IMR-90 (cell line): ENCODE measurements at regions not wholly inside any gene's neighbourhood (a gene's known extent, or its start where the extent isn't known, plus 50 kb on each side); places are given as distances from the start of the nearest gene placed in this dataset.

ENCODE experiments used
- ATAC-seq: fragments of 200-7000 bp; cut with Tn5 transposase; 2 replicates; pipeline ENCODE4 v1.9.1; 2020; ENCODE audit warnings: low read depth, mild to moderate bottlenecking, moderate library complexity
- BruUV-seq: library from RNA; stranded (reverse); fragments of 400-500 nt; replicated peaks from 2 replicates; lab custom pipeline; 2021; lab: Mats Ljungman, UMichigan
- CTCF ChIA-PET: fragments of 300-600 bp; formaldehyde crosslinking; extraction: SDS; loops from one replicate; lab custom pipeline; 2021; ENCODE audit warnings: antibody characterized with exemption; lab: Yijun Ruan, JAX
- POLR2A ChIA-PET: fragments of 300-600 bp; sonication (Branson Sonifier 250); formaldehyde crosslinking; loops from one replicate; lab custom pipeline; 2022; ENCODE audit warnings: antibody characterized with exemption; ENCODE audit not compliant: unreplicated experiment; lab: Charles Lee
- DNase-seq: peaks from one replicate; pipeline ENCODE4 v3.0.0; 2013
- H2AFZ ChIP-seq: replicated peaks from 2 replicates; pipeline ENCODE3; 2013; ENCODE audit warnings: low read length, mild to moderate bottlenecking; ENCODE audit not compliant: poor library complexity
- H2AK5ac ChIP-seq: 2 replicates; pipeline ENCODE4 v1.6.1; 2013; ENCODE audit warnings: low read depth, low read length, inconsistent platforms
- H2AK9ac ChIP-seq: replicated peaks from 2 replicates; pipeline ENCODE3; 2013; ENCODE audit warnings: mild to moderate bottlenecking, low read depth, low read length, moderate library complexity; ENCODE audit not compliant: poor library complexity
- H2BK120ac ChIP-seq: 2 replicates; pipeline ENCODE4 v1.6.1; 2013; ENCODE audit warnings: low read depth, low read length, inconsistent platforms
- H2BK15ac ChIP-seq: 3 replicates; pipeline ENCODE4 v1.6.1; 2013; ENCODE audit warnings: low read depth, low read length, inconsistent platforms
- H2BK20ac ChIP-seq: 2 replicates; pipeline ENCODE4 v1.6.1; 2013; ENCODE audit warnings: low read depth, mild to moderate bottlenecking, inconsistent platforms, low read length, moderate library complexity
- H2BK5ac ChIP-seq: 2 replicates; pipeline ENCODE4 v1.6.1; 2013; ENCODE audit warnings: mild to moderate bottlenecking, low read depth, low read length, inconsistent platforms; ENCODE audit not compliant: poor library complexity, severe bottlenecking
- H3K14ac ChIP-seq: replicated peaks from 2 replicates; pipeline ENCODE4 v1.6.1; 2013; ENCODE audit warnings: low read depth, low read length, inconsistent platforms
- H3K18ac ChIP-seq: 2 replicates; pipeline ENCODE4 v1.6.1; 2013; ENCODE audit warnings: low read depth, low read length, control low read depth
- H3K23ac ChIP-seq: 2 replicates; pipeline ENCODE4 v1.6.1; 2013; ENCODE audit warnings: low read depth, low read length, inconsistent platforms
- H3K27ac ChIP-seq: 2 replicates; pipeline ENCODE4 v1.5.1; 2013; ENCODE audit warnings: mild to moderate bottlenecking, control low read depth, low read length; ENCODE audit not compliant: insufficient read depth
- H3K27me3 ChIP-seq: 2 replicates; pipeline ENCODE4 v1.6.1; 2013; ENCODE audit warnings: low read length; ENCODE audit not compliant: control insufficient read depth, insufficient read depth
- H3K36me3 ChIP-seq: 2 replicates; pipeline ENCODE4 v1.6.1; 2013; ENCODE audit warnings: low read length, mixed read lengths; ENCODE audit not compliant: control insufficient read depth, insufficient read depth
- H3K4ac ChIP-seq: 2 replicates; pipeline ENCODE4 v1.6.1; 2013; ENCODE audit warnings: low read depth, low read length, inconsistent platforms
- H3K4me1 ChIP-seq: 2 replicates; pipeline ENCODE4 v1.6.1; 2013; ENCODE audit warnings: low read length, mixed read lengths; ENCODE audit not compliant: control insufficient read depth, insufficient read depth
- H3K4me2 ChIP-seq: 2 replicates; pipeline ENCODE4 v1.6.1; 2013; ENCODE audit warnings: low read depth, mild to moderate bottlenecking, control low read depth, low read length, moderate library complexity
- H3K4me3 ChIP-seq: 2 replicates; pipeline ENCODE4 v1.5.1; 2013; ENCODE audit warnings: low read depth, mild to moderate bottlenecking, control low read depth, low read length, moderate library complexity; ENCODE audit not compliant: insufficient read depth
- H3K56ac ChIP-seq: 2 replicates; pipeline ENCODE4 v1.6.1; 2013; ENCODE audit warnings: low read length, inconsistent platforms; ENCODE audit not compliant: insufficient read depth; ENCODE audit errors: extremely low read depth
- H3K79me1 ChIP-seq, 2 experiments: 2 replicates each; pipeline ENCODE4 v1.6.1; 2013; ENCODE audit warnings: low read length in 2 of 2, inconsistent platforms in 1 of 2, low read depth in 1 of 2
- H3K9ac ChIP-seq: 2 replicates; pipeline ENCODE4 v1.6.1; 2013; ENCODE audit warnings: low read depth, low read length, control low read depth
- H3K9me1 ChIP-seq: 2 replicates; pipeline ENCODE4 v1.6.1; 2013; ENCODE audit warnings: low read length, inconsistent platforms; ENCODE audit not compliant: insufficient read depth
- H3K9me3 ChIP-seq: 2 replicates; pipeline ENCODE4 v1.6.1; 2013; ENCODE audit warnings: low read length; ENCODE audit not compliant: control insufficient read depth, insufficient read depth
- H4K20me1 ChIP-seq: 2 replicates; pipeline ENCODE4 v1.6.1; 2013; ENCODE audit warnings: low read length, inconsistent platforms; ENCODE audit not compliant: insufficient read depth
- H4K5ac ChIP-seq: 2 replicates; pipeline ENCODE4 v1.6.1; 2013; ENCODE audit warnings: mild to moderate bottlenecking, low read depth, low read length, control low read depth
- H4K8ac ChIP-seq, 2 experiments: 2 replicates each; pipeline ENCODE4 v1.6.1; 2013; ENCODE audit warnings: low read depth in 2 of 2, low read length in 2 of 2, control low read depth in 1 of 2, inconsistent platforms in 1 of 2
- H4K91ac ChIP-seq: 2 replicates; pipeline ENCODE4 v1.6.1; 2013; ENCODE audit warnings: low read depth, low read length, inconsistent platforms; ENCODE audit not compliant: insufficient read depth
- BHLHE40 ChIP-seq: fragments of 150-350 bp; IDR thresholded peaks from 2 replicates; pipeline ENCODE4 v1.6.1; 2016; ENCODE audit warnings: mild to moderate bottlenecking, low read depth, low read length
- ELK1 ChIP-seq: fragments of 150-350 bp; IDR thresholded peaks from 2 replicates; pipeline ENCODE4 v1.6.1; 2016; ENCODE audit warnings: low read depth, mild to moderate bottlenecking, low read length, moderate library complexity, borderline replicate concordance
- MXI1 ChIP-seq: IDR thresholded peaks from 2 replicates; pipeline ENCODE4 v1.6.1; 2012; ENCODE audit warnings: low read depth, mild to moderate bottlenecking, low read length, moderate library complexity, borderline replicate concordance
- POLR2A ChIP-seq: IDR thresholded peaks from 2 replicates; pipeline ENCODE4 v1.6.1; 2012; ENCODE audit warnings: mild to moderate bottlenecking, low read depth, low read length
- RAD21 ChIP-seq: IDR thresholded peaks from 2 replicates; pipeline ENCODE4 v1.6.1; 2012; ENCODE audit warnings: low read length, improper control_type of control experiment
- WGBS, 2 experiments: methylation state at CpG; one replicate each; pipeline versions ENCODE4 v1.1.5 to v1.1.7; 2013; ENCODE audit warnings: missing lambda C conversion rate in 2 of 2; ENCODE audit not compliant: insufficient read length in 1 of 2; ENCODE audit errors: extremely low coverage in 2 of 2; 5-methylcytosine and 5-hydroxymethylcytosine counted together
- dilution Hi-C: fragments of 300-500 bp; cut with HindIII; formaldehyde crosslinking; loops from one replicate; pipeline ENCODE4 v1.14.3; 2018; ENCODE audit warnings: low sequenced_read_pairs; ENCODE audit not compliant: unreplicated experiment
- in situ Hi-C: fragments of 300-500 bp; cut with MboI; formaldehyde crosslinking; loops from 3 replicates; pipeline ENCODE4 v1.14.3; 2019; ENCODE audit warnings: low sequenced_read_pairs, inconsistent platforms, mixed read lengths
- intact Hi-C: fragments of 100-400 bp; cut with micrococcal nuclease; formaldehyde crosslinking; loops from 2 replicates; pipeline ENCODE4 v1.10.0; 2022

GRCh38 chr6:92911301-92911700 is 508.1 kb downstream of the EPHA7 start:
- Histone ChIP-seq H2AFZ (no peak overlapping the region), H3K56ac (no peak overlapping the region), H4K20me1 (no peaks in the 10 kb centered on the region), H2AK9ac (no peak overlapping the region), H2BK5ac (no peak overlapping the region), H3K23ac (no peak overlapping the region), H3K9me3 (no peaks in the 10 kb centered on the region), H3K4me1 (no peaks in the 10 kb centered on the region), H3K4me3 (no peak overlapping the region), H3K4ac (no peak overlapping the region), H2BK15ac (no peak overlapping the region), H3K18ac (no peak overlapping the region), H4K5ac (no peak overlapping the region), H2BK120ac (no peak overlapping the region), H2AK5ac (no peak overlapping the region), H3K27ac (no peak overlapping the region), H3K36me3 (no peaks in the 10 kb centered on the region), H3K9ac (no peak overlapping the region), H3K9me1 (no peaks in the 10 kb centered on the region), H2BK20ac (no peak overlapping the region), H3K79me1 (no peaks in the 10 kb centered on the region), H3K27me3 (no peaks in the 10 kb centered on the region), H4K8ac (no peak overlapping the region), H4K91ac (no peak overlapping the region), H3K4me2 (no peak overlapping the region), H3K14ac (no peak overlapping the region)
- intact Hi-C loops = no loop called here
- BruUV-seq = no TSS peak
- POLR2A ChIA-PET = no interaction called here
- DNase-seq (no peak), ATAC-seq (no peak)
- TF ChIP-seq POLR2A (no peak), MXI1 (no peak), BHLHE40 (no peak), ELK1 (no peak), RAD21 (no peak)
- CTCF ChIA-PET = no interaction called here
- in situ Hi-C loops = no loop called here
- WGBS, 2 experiments = no CpG with 5 or more reads among the region's 1 CpG
- dilution Hi-C loops = no loop called here
